ENCODE measurements at regions not wholly inside any gene's neighbourhood (a gene's known extent, or its start where the extent isn't known, plus 50 kb on each side); places are given as distances from the start of the nearest gene placed in this dataset.

GRCh38 chr2:83420993-83421392 is 1038.1 kb downstream of the SUCLG1 start:
- TF ChIP-seq CTCF (optimal IDR thresholded peaks at IDR 0.05 in 1 of 3, IDR thresholded peaks at IDR 0.05 in 1 of 3, conservative IDR thresholded peaks at IDR 0.05 in 1 of 3; ENCODE audit: extremely low read depth in 1 of 3, insufficient read depth in 2 of 3, low read length in 3 of 3) (no peak), EZH2 (IDR thresholded peaks at IDR 0.05; ENCODE audit: low read length) (no peak)
- H3K9me3 ChIP-seq (ENCODE audit: control insufficient read depth, low read depth, low read length): no peaks in the 10 kb centered on the region

GRCh38 chr2:83394134-83394904 is 1064.8 kb downstream of the SUCLG1 start:
- TF ChIP-seq CTCF (optimal IDR thresholded peaks at IDR 0.05 in 1 of 3, IDR thresholded peaks at IDR 0.05 in 1 of 3, conservative IDR thresholded peaks at IDR 0.05 in 1 of 3; ENCODE audit: extremely low read depth in 1 of 3, insufficient read depth in 2 of 3, low read length in 3 of 3) (no peak), EZH2 (IDR thresholded peaks at IDR 0.05; ENCODE audit: low read length) (no peak)
- Histone ChIP-seq H3K79me2 (ENCODE audit: control insufficient read depth, insufficient read depth, low read length) (no peaks in the 10 kb centered on the region), H3K9ac (ENCODE audit: control insufficient read depth, extremely low read depth, insufficient read depth, low read length) (no peak overlapping the region), H2AFZ (ENCODE audit: control insufficient read depth, low read length) (no peak overlapping the region), H3K36me3 (ENCODE audit: control insufficient read depth in 2 of 2, extremely low read depth in 1 of 2, insufficient read depth in 2 of 2, low read length in 2 of 2) (no peaks in the 10 kb centered on the region), H4K20me1 (ENCODE audit: control insufficient read depth, extremely low read depth, insufficient read depth, low read length) (no peaks in the 10 kb centered on the region), H3K27me3 (ENCODE audit: control insufficient read depth, extremely low read depth, insufficient read depth, low read length) (no peaks in the 10 kb centered on the region), H3K4me2 (ENCODE audit: control insufficient read depth, extremely low read depth, insufficient read depth, low read depth, low read length) (no peak overlapping the region), H3K9me3 (ENCODE audit: control insufficient read depth, low read depth, low read length) (no peaks in the 10 kb centered on the region), H3K27ac (ENCODE audit: control insufficient read depth, insufficient read depth, low read length) (no peak overlapping the region), H3K4me1 (ENCODE audit: control insufficient read depth, extremely low read depth, insufficient read depth, low read length) (no peaks in the 10 kb centered on the region), H3K4me3 (ENCODE audit: control insufficient read depth in 2 of 3, extremely low read depth in 1 of 3, insufficient read depth in 2 of 3, low read depth in 1 of 3, low read length in 3 of 3) (no peak overlapping the region), H3K9me1 (ENCODE audit: control insufficient read depth, extremely low read depth, insufficient read depth, low read length) (no peaks in the 10 kb centered on the region)
- dilution Hi-C loops (cut with MboI; ENCODE audit: extremely low pct_ligation_motif_present, low sequenced_read_pairs): no loop called here
- DNase-seq (ENCODE audit: low read depth, low spot score) (no peak), FAIRE-seq (no peak)

More at GRCh38 chr2:83420993-83421392, 1038.1 kb downstream of the SUCLG1 start:
- no peak overlapping the region for H3K27ac ChIP-seq (ENCODE audit: control insufficient read depth, insufficient read depth, low read length)
- H3K27me3 ChIP-seq (ENCODE audit: control insufficient read depth, extremely low read depth, insufficient read depth, low read length): no peaks in the 10 kb centered on the region
- no peak overlapping the region for H3K4me2 ChIP-seq (ENCODE audit: control insufficient read depth, extremely low read depth, insufficient read depth, low read depth, low read length)
- no peak for DNase-seq (ENCODE audit: low read depth, low spot score)
- no peak overlapping the region for H3K4me3 ChIP-seq (ENCODE audit: control insufficient read depth in 2 of 3, extremely low read depth in 1 of 3, insufficient read depth in 2 of 3, low read depth in 1 of 3, low read length in 3 of 3)
- H3K4me1 ChIP-seq (ENCODE audit: control insufficient read depth, extremely low read depth, insufficient read depth, low read length): no peaks in the 10 kb centered on the region
- H3K36me3 ChIP-seq (ENCODE audit: control insufficient read depth in 2 of 2, extremely low read depth in 1 of 2, insufficient read depth in 2 of 2, low read length in 2 of 2): no peaks in the 10 kb centered on the region
- H4K20me1 ChIP-seq (ENCODE audit: control insufficient read depth, extremely low read depth, insufficient read depth, low read length): no peaks in the 10 kb centered on the region
- H3K9ac ChIP-seq (ENCODE audit: control insufficient read depth, extremely low read depth, insufficient read depth, low read length): no peak overlapping the region
- no peak overlapping the region for H2AFZ ChIP-seq (ENCODE audit: control insufficient read depth, low read length)
- H3K9me1 ChIP-seq (ENCODE audit: control insufficient read depth, extremely low read depth, insufficient read depth, low read length): no peaks in the 10 kb centered on the region
- no peak for FAIRE-seq
- H3K79me2 ChIP-seq (ENCODE audit: control insufficient read depth, insufficient read depth, low read length): no peaks in the 10 kb centered on the region
- dilution Hi-C loops (cut with MboI; ENCODE audit: extremely low pct_ligation_motif_present, low sequenced_read_pairs): no loop called here
